HepG2 (cell line): ENCODE measurements at regions not wholly inside any gene's neighbourhood (a gene's known extent, or its start where the extent isn't known, plus 50 kb on each side); places are given as distances from the start of the nearest gene placed in this dataset.

Experiments used
- ATAC-seq: fragments of 200-7000 bp; cut with Tn5 transposase; 3 replicates; pipeline ENCODE4 v1.9.1; 2020; ENCODE audit warnings: mild to moderate bottlenecking, moderate library complexity
- BruUV-seq: library from RNA; stranded (reverse); fragments of 400-500 nt; replicated peaks from 2 replicates; lab custom pipeline; 2021; lab: Mats Ljungman, UMichigan
- CTCF ChIA-PET: fragments of 300-600 bp; formaldehyde crosslinking; extraction: SDS; loops from one replicate; lab custom pipeline; 2021; ENCODE audit warnings: low total read pairs, inconsistent platforms, low intra/inter-chr PET ratio; lab: Yijun Ruan, JAX
- POLR2A ChIA-PET: fragments of 350-600 bp; sonication (Branson Sonifier 250); formaldehyde crosslinking; loops from one replicate; lab custom pipeline; 2020; ENCODE audit warnings: antibody characterized with exemption, inconsistent platforms; lab: Yijun Ruan, JAX
- DNase-seq: peaks from one replicate; pipeline ENCODE4 v3.0.0-alpha.2; 2015; ENCODE audit warnings: low spot score
- FAIRE-seq: peaks from 3 replicates; lab custom pipeline; 2011; peaks lifted over from hg19 to GRCh38; lab: Jason Lieb, UNC
- H2AFZ ChIP-seq: one replicate; pipeline ENCODE4 v1.6.1; 2011; ENCODE audit warnings: low read length, inconsistent platforms
- H3K27ac ChIP-seq: fragments of 300-600 bp; 3 replicates; pipeline ENCODE4 v1.8.0; 2011; ENCODE audit warnings: mixed run types, mild to moderate bottlenecking, mixed read lengths, low read length, inconsistent platforms; ENCODE audit not compliant: insufficient read depth; ENCODE audit errors: extremely low read length
- H3K27me3 ChIP-seq, 2 experiments: fragments of 200-600 bp in 1 of 2; 2 replicates in 1 of 2; 3 replicates in 1 of 2; pipeline versions ENCODE4 v1.6.0 to v1.8.0; 2011; ENCODE audit warnings: low read length in 2 of 2, mild to moderate bottlenecking in 2 of 2, moderate library complexity in 2 of 2, inconsistent platforms in 1 of 2; ENCODE audit not compliant: insufficient read depth in 2 of 2, control insufficient read depth in 1 of 2
- H3K36me3 ChIP-seq, 2 experiments: fragments of 200-600 bp in 1 of 2; replicated peaks in 1 of 2; 2 replicates in 1 of 2; 3 replicates in 1 of 2; pipeline versions ENCODE4 v1.5.1 to v1.8.0; 2011; ENCODE audit warnings: low read length in 2 of 2, inconsistent platforms in 1 of 2; ENCODE audit not compliant: insufficient read depth in 2 of 2, control insufficient read depth in 1 of 2
- H3K4me1 ChIP-seq: 2 replicates; pipeline ENCODE4 v1.5.1; 2012; ENCODE audit warnings: low read length, inconsistent platforms; ENCODE audit not compliant: insufficient read depth
- H3K4me2 ChIP-seq: 2 replicates; pipeline ENCODE4 v1.6.0; 2011; ENCODE audit warnings: low read depth, low read length, inconsistent platforms
- H3K4me3 ChIP-seq, 3 experiments: fragments of 200-600 bp in 1 of 3; sonication (generic), shearing (Covaris generic) in 1 of 3; replicated peaks in 1 of 3; 2 replicates each; pipeline ENCODE4 v1.5.1; 2011 to 2016; ENCODE audit warnings: low read length in 3 of 3, inconsistent platforms in 2 of 3, low read depth in 2 of 3, mild to moderate bottlenecking in 2 of 3, control low read depth in 1 of 3, mixed read lengths in 1 of 3; ENCODE audit not compliant: insufficient read depth in 1 of 3
- H3K79me2 ChIP-seq: one replicate; pipeline ENCODE4 v1.6.1; 2011; ENCODE audit warnings: low read length, inconsistent platforms; ENCODE audit not compliant: insufficient read depth
- H3K9ac ChIP-seq: 2 replicates; pipeline ENCODE4 v1.6.0; 2011; ENCODE audit warnings: mild to moderate bottlenecking, low read depth, low read length, inconsistent platforms; ENCODE audit not compliant: insufficient read depth
- H3K9me3 ChIP-seq: 2 replicates; pipeline ENCODE4 v1.5.1; 2012; ENCODE audit warnings: mild to moderate bottlenecking, low read length
- H4K20me1 ChIP-seq: 2 replicates; pipeline ENCODE4 v1.6.0; 2011; ENCODE audit warnings: inconsistent platforms, mild to moderate bottlenecking, low read length, moderate library complexity; ENCODE audit not compliant: insufficient read depth
- JUN ChIP-seq: sonication (generic); formaldehyde crosslinking; IDR thresholded peaks from 2 replicates; pipeline ENCODE4 v1.4.0; 2020; ENCODE audit warnings: mild to moderate bottlenecking, missing genetic modification reagents
- MAZ ChIP-seq, 2 experiments: sonication (generic) in 1 of 2; formaldehyde crosslinking in 1 of 2; IDR thresholded peaks; 2 replicates each; pipeline versions ENCODE4 v1.5.0 to v1.6.1; 2012 to 2020; ENCODE audit warnings: low read depth in 2 of 2, mild to moderate bottlenecking in 2 of 2, borderline replicate concordance in 1 of 2, improper control_type of control experiment in 1 of 2, low read length in 1 of 2, missing genetic modification reagents in 1 of 2, moderate library complexity in 1 of 2
- SETDB1 ChIP-seq: sonication (generic); formaldehyde crosslinking; IDR thresholded peaks from 2 replicates; pipeline ENCODE4 v1.5.1; 2020; ENCODE audit warnings: missing genetic modification reagents, mild to moderate bottlenecking, borderline replicate concordance
- SKI ChIP-seq: fragments of 450-650 bp; IDR thresholded peaks from one replicate; pipeline ENCODE4 v1.6.1; 2018; ENCODE audit warnings: mild to moderate bottlenecking; ENCODE audit not compliant: partially characterized antibody
- ZFAT ChIP-seq: sonication (generic); formaldehyde crosslinking; conservative IDR thresholded peaks from 2 replicates; pipeline ENCODE4 v1.8.1; 2023; ENCODE audit warnings: missing genetic modification reagents, inconsistent platforms
- ZNF382 ChIP-seq: sonication (generic); formaldehyde crosslinking; IDR thresholded peaks from 2 replicates; pipeline ENCODE4 v1.5.0; 2020; ENCODE audit warnings: missing genetic modification reagents, mild to moderate bottlenecking, borderline replicate concordance
- ZNF773 ChIP-seq: sonication (generic); formaldehyde crosslinking; IDR thresholded peaks from 2 replicates; pipeline ENCODE4 v1.4.0; 2020; ENCODE audit warnings: missing genetic modification reagents, borderline replicate concordance
- ZNF781 ChIP-seq: sonication (generic); formaldehyde crosslinking; IDR thresholded peaks from 2 replicates; pipeline ENCODE4 v1.5.1; 2020; ENCODE audit warnings: borderline replicate concordance, mild to moderate bottlenecking, missing genetic modification reagents; ENCODE audit errors: not compliant biosample characterization
- WGBS: methylation state at CpG from one replicate; pipeline ENCODE4 v1.1.6; 2017; ENCODE audit warnings: low lambda C conversion rate; 5-methylcytosine and 5-hydroxymethylcytosine counted together
- in situ Hi-C: cut with HindIII; loops from 2 replicates; pipeline ENCODE4 v1.10.0; 2017; ENCODE audit warnings: low pct_unique_long_range_greater_than_20kb; ENCODE audit not compliant: extremely low pct_ligation_motif_present
- intact Hi-C: fragments of 100-400 bp; cut with micrococcal nuclease; formaldehyde crosslinking; loops from one replicate; pipeline ENCODE4 v1.10.0; 2022; ENCODE audit not compliant: unreplicated experiment
- TF ChIP-seq, protein P1 (sequence below): IDR thresholded peaks from 2 replicates; pipeline ENCODE4 v1.6.1; 2016; ENCODE audit warnings: low read depth, missing genetic modification reagents, missing compliant biosample characterization
- TF ChIP-seq, protein P2 (sequence below): sonication (generic); formaldehyde crosslinking; IDR thresholded peaks from 2 replicates; pipeline ENCODE4 v1.5.1; 2020; ENCODE audit warnings: mild to moderate bottlenecking, missing genetic modification reagents
- TF ChIP-seq, protein P3 (sequence below): sonication (generic); formaldehyde crosslinking; IDR thresholded peaks from 2 replicates; pipeline ENCODE4 v1.4.0; 2020; ENCODE audit warnings: missing genetic modification reagents

DNA sequence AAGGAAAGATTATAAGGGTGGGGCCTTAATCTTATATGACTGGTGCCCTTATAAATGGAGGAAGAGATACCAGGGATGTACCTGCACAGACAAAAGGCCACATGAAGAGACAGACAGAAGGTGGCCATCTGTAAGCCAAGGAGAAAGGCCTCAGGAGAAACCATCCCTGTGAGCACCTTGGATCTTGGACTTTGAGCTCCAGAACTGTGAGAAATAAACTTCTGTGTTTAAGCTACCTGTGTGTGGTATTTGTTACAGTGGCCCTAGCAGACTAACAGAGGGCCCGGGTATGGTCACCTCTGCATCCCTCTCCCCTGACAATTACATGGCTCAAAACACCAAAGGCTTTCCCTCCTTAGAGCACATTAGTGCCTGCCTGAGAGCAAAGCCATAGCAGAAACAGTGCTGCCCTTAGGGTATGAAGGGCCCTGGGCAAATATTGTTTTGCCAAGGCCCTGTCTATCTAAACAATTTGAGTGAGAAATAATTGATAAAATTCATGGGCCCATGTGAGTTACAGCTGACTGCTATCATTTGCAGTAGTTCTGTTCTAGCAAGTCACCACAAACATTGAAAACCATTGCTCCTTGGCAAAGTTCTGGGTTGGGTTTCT is 109.3 kb upstream of the MYCN start:
- no peak for ATAC-seq
- BruUV-seq: no TSS peak
- no peaks in the 10 kb centered on the region for H3K79me2 ChIP-seq
- 0 out of 5 replicates have a peak, but pooled peaks cover 0 to 4% of the 10 kb centered on the region in 2 experiments for H3K27me3 ChIP-seq
- H3K4me2 ChIP-seq: no peak overlapping the region
- no peak overlapping the region for H2AFZ ChIP-seq
- H3K9me3 ChIP-seq: no peaks in the 10 kb centered on the region
- in situ Hi-C loops: no loop called here
- no peak overlapping the region for H3K9ac ChIP-seq
- intact Hi-C loops: no loop called here
- H4K20me1 ChIP-seq: no peaks in the 10 kb centered on the region
- no peak for FAIRE-seq
- no peaks in the 10 kb centered on the region for H3K4me1 ChIP-seq
- H3K4me3 ChIP-seq: no peak overlapping the region
- ChIA-PET POLR2A (no interaction called here), CTCF (no interaction called here)
- H3K27ac ChIP-seq: no peak overlapping the region
- WGBS: 50% methylated on average over 1 of the region's 1 CpG
- H3K36me3 ChIP-seq: no peaks in the 10 kb centered on the region
- DNase-seq: no peak
- TF ChIP-seq ZNF773 (CRISPR knock-in tag): no peak
- TF ChIP-seq, protein P1, sequence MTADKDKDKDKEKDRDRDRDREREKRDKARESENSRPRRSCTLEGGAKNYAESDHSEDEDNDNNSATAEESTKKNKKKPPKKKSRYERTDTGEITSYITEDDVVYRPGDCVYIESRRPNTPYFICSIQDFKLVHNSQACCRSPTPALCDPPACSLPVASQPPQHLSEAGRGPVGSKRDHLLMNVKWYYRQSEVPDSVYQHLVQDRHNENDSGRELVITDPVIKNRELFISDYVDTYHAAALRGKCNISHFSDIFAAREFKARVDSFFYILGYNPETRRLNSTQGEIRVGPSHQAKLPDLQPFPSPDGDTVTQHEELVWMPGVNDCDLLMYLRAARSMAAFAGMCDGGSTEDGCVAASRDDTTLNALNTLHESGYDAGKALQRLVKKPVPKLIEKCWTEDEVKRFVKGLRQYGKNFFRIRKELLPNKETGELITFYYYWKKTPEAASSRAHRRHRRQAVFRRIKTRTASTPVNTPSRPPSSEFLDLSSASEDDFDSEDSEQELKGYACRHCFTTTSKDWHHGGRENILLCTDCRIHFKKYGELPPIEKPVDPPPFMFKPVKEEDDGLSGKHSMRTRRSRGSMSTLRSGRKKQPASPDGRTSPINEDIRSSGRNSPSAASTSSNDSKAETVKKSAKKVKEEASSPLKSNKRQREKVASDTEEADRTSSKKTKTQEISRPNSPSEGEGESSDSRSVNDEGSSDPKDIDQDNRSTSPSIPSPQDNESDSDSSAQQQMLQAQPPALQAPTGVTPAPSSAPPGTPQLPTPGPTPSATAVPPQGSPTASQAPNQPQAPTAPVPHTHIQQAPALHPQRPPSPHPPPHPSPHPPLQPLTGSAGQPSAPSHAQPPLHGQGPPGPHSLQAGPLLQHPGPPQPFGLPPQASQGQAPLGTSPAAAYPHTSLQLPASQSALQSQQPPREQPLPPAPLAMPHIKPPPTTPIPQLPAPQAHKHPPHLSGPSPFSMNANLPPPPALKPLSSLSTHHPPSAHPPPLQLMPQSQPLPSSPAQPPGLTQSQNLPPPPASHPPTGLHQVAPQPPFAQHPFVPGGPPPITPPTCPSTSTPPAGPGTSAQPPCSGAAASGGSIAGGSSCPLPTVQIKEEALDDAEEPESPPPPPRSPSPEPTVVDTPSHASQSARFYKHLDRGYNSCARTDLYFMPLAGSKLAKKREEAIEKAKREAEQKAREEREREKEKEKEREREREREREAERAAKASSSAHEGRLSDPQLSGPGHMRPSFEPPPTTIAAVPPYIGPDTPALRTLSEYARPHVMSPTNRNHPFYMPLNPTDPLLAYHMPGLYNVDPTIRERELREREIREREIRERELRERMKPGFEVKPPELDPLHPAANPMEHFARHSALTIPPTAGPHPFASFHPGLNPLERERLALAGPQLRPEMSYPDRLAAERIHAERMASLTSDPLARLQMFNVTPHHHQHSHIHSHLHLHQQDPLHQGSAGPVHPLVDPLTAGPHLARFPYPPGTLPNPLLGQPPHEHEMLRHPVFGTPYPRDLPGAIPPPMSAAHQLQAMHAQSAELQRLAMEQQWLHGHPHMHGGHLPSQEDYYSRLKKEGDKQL (CRISPR knock-in tag): no peak
- TF ChIP-seq ZNF781 (CRISPR knock-in tag): no peak
- no peak for TF ChIP-seq JUN (CRISPR knock-in tag)
- no peak for TF ChIP-seq SETDB1 (CRISPR knock-in tag)
- no peak for TF ChIP-seq ZNF382
- TF ChIP-seq MAZ (IDR thresholded peaks at IDR 0.05; ENCODE audit: borderline replicate concordance, low read depth, low read length): no peak
- no peak for TF ChIP-seq MAZ (CRISPR knock-in tag; IDR thresholded peaks at IDR 0.05; ENCODE audit: low read depth)
- no peak for TF ChIP-seq SKI
- TF ChIP-seq ZFAT (CRISPR knock-in tag): no peak
- TF ChIP-seq, protein P2, sequence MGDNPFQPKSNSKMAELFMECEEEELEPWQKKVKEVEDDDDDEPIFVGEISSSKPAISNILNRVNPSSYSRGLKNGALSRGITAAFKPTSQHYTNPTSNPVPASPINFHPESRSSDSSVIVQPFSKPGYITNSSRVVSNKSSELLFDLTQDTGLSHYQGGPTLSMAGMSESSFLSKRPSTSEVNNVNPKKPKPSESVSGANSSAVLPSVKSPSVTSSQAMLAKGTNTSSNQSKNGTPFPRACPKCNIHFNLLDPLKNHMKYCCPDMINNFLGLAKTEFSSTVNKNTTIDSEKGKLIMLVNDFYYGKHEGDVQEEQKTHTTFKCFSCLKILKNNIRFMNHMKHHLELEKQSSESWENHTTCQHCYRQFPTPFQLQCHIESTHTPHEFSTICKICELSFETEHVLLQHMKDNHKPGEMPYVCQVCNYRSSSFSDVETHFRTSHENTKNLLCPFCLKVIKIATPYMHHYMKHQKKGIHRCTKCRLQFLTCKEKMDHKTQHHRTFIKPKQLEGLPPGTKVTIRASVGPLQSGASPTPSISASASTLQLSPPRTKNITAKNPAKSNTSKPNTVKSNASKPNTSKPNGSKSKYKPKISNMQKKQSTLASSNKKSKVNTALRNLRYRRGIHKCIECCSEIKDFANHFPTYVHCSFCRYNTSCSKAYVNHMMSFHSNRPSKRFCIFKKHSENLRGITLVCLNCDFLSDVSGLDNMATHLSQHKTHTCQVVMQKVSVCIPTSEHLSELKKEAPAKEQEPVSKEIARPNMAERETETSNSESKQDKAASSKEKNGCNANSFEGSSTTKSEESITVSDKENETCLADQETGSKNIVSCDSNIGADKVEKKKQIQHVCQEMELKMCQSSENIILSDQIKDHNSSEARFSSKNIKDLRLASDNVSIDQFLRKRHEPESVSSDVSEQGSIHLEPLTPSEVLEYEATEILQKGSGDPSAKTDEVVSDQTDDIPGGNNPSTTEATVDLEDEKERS (CRISPR knock-in tag): no peak
- TF ChIP-seq, protein P3, sequence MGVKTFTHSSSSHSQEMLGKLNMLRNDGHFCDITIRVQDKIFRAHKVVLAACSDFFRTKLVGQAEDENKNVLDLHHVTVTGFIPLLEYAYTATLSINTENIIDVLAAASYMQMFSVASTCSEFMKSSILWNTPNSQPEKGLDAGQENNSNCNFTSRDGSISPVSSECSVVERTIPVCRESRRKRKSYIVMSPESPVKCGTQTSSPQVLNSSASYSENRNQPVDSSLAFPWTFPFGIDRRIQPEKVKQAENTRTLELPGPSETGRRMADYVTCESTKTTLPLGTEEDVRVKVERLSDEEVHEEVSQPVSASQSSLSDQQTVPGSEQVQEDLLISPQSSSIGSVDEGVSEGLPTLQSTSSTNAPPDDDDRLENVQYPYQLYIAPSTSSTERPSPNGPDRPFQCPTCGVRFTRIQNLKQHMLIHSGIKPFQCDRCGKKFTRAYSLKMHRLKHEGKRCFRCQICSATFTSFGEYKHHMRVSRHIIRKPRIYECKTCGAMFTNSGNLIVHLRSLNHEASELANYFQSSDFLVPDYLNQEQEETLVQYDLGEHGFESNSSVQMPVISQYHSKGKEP: no peak
